Mucosa of stomach (tissue), 1 donor: ENCODE measurements at regions not wholly inside any gene's neighbourhood (a gene's known extent, or its start where the extent isn't known, plus 50 kb on each side); places are given as distances from the start of the nearest gene placed in this dataset.
"Not testable (repeated sequence)": the region's sequence is repeated elsewhere in the genome, so short reads cannot be mapped to it uniquely, and the experiment has no call there.

Experiments
- H3K27me3 ChIP-seq: one replicate; pipeline ENCODE4 v1.7.0; 2013; ENCODE audit warnings: mild to moderate bottlenecking, low read length; ENCODE audit not compliant: control insufficient read depth, insufficient read depth
- H3K36me3 ChIP-seq: one replicate; pipeline ENCODE4 v1.7.0; 2013; ENCODE audit warnings: low read length; ENCODE audit not compliant: control insufficient read depth, insufficient read depth
- H3K4me1 ChIP-seq: one replicate; pipeline ENCODE4 v1.7.0; 2013; ENCODE audit warnings: mild to moderate bottlenecking, low read length; ENCODE audit not compliant: control insufficient read depth, insufficient read depth
- H3K4me3 ChIP-seq: one replicate; pipeline ENCODE4 v1.7.0; 2013; ENCODE audit warnings: low read length
- H3K9ac ChIP-seq: one replicate; pipeline ENCODE4 v1.7.0; 2013; ENCODE audit warnings: mild to moderate bottlenecking, low read length, moderate library complexity
- H3K9me3 ChIP-seq: one replicate; pipeline ENCODE4 v1.7.0; 2013; ENCODE audit warnings: mild to moderate bottlenecking, low read length, moderate library complexity; ENCODE audit not compliant: control insufficient read depth
- donor health status: Pancreatic carcinoma.

- no peaks in the 10 kb centered on the region for H3K9me3 ChIP-seq
- H3K4me1 ChIP-seq: no peaks in the 10 kb centered on the region
- no peaks in the 10 kb centered on the region for H3K27me3 ChIP-seq
- H3K36me3 ChIP-seq: no peaks in the 10 kb centered on the region
- H3K9ac ChIP-seq: no peak overlapping the region
- H3K4me3 ChIP-seq: no peak overlapping the region
These were observed 138.4 kb upstream of the IGFBP3 start for GRCh38 chr7:46059308-46060020.

- H3K4me3 ChIP-seq: no peak overlapping the region
- H3K9ac ChIP-seq: no peak overlapping the region
- no peaks in the 10 kb centered on the region for H3K9me3 ChIP-seq
- no peaks in the 10 kb centered on the region for H3K4me1 ChIP-seq
- H3K27me3 ChIP-seq: no peaks in the 10 kb centered on the region
- H3K36me3 ChIP-seq: no peaks in the 10 kb centered on the region
These were observed 137.2 kb upstream of the IGFBP3 start for GRCh38 chr7:46058086-46058823.

- Histone ChIP-seq H3K4me1 (no peaks in the 10 kb centered on the region), H3K9me3 (no peaks in the 10 kb centered on the region), H3K4me3 (no peak overlapping the region), H3K27me3 (no peaks in the 10 kb centered on the region), H3K36me3 (no peaks in the 10 kb centered on the region), H3K9ac (no peak overlapping the region)
These were observed 133.8 kb upstream of the IGFBP3 start for GRCh38 chr7:46054915-46055314.

GRCh38 chr7:46054272-46054671, 133.2 kb upstream of the IGFBP3 start:
- H3K27me3 ChIP-seq: no peaks in the 10 kb centered on the region
- no peaks in the 10 kb centered on the region for H3K4me1 ChIP-seq
- H3K4me3 ChIP-seq: no peak overlapping the region
- H3K9me3 ChIP-seq: no peaks in the 10 kb centered on the region
- no peaks in the 10 kb centered on the region for H3K36me3 ChIP-seq
- no peak overlapping the region for H3K9ac ChIP-seq

- H3K27me3 ChIP-seq: no peaks in the 10 kb centered on the region
- no peaks in the 10 kb centered on the region for H3K36me3 ChIP-seq
- H3K9ac ChIP-seq: no peak overlapping the region
- no peak overlapping the region for H3K4me3 ChIP-seq
- H3K9me3 ChIP-seq: no peaks in the 10 kb centered on the region
- no peaks in the 10 kb centered on the region for H3K4me1 ChIP-seq
These were observed 126.5 kb upstream of the IGFBP3 start for GRCh38 chr7:46047581-46047980.

- not testable (repeated sequence) for H3K4me1 ChIP-seq, H3K9me3 ChIP-seq, H3K4me3 ChIP-seq, H3K36me3 ChIP-seq, H3K27me3 ChIP-seq, H3K9ac ChIP-seq
These were observed 122.3 kb upstream of the IGFBP3 start for GRCh38 chr7:46043338-46043737.

- not testable (repeated sequence) for H3K4me3 ChIP-seq, H3K27me3 ChIP-seq
These were observed 118.7 kb upstream of the IGFBP3 start for GRCh38 chr7:46039813-46040212.

GRCh38 chr7:46035166-46035565, 114.1 kb upstream of the IGFBP3 start:
- no peak overlapping the region for H3K4me3 ChIP-seq
- no peaks in the 10 kb centered on the region for H3K4me1 ChIP-seq
- H3K9ac ChIP-seq: no peak overlapping the region
- no peaks in the 10 kb centered on the region for H3K9me3 ChIP-seq
- no peaks in the 10 kb centered on the region for H3K27me3 ChIP-seq
- no peaks in the 10 kb centered on the region for H3K36me3 ChIP-seq

More at GRCh38 chr7:46039813-46040212, 118.7 kb upstream of the IGFBP3 start:
- not testable (repeated sequence) for H3K9me3 ChIP-seq, H3K4me1 ChIP-seq, H3K9ac ChIP-seq, H3K36me3 ChIP-seq

GRCh38 chr7:46034056-46034768, 113.1 kb upstream of the IGFBP3 start:
- Histone ChIP-seq H3K4me3 (no peak overlapping the region), H3K9me3 (no peaks in the 10 kb centered on the region), H3K9ac (no peak overlapping the region), H3K4me1 (no peaks in the 10 kb centered on the region), H3K27me3 (no peaks in the 10 kb centered on the region), H3K36me3 (no peaks in the 10 kb centered on the region)

- Histone ChIP-seq H3K4me1 (no peaks in the 10 kb centered on the region), H3K9ac (no peak overlapping the region), H3K27me3 (no peaks in the 10 kb centered on the region), H3K9me3 (no peaks in the 10 kb centered on the region), H3K36me3 (no peaks in the 10 kb centered on the region), H3K4me3 (no peak overlapping the region)
These were observed 112.5 kb upstream of the IGFBP3 start for GRCh38 chr7:46033592-46033991.

- Histone ChIP-seq H3K36me3 (no peaks in the 10 kb centered on the region), H3K4me3 (no peak overlapping the region), H3K27me3 (no peaks in the 10 kb centered on the region), H3K4me1 (no peaks in the 10 kb centered on the region), H3K9me3 (no peaks in the 10 kb centered on the region), H3K9ac (no peak overlapping the region)
These were observed 111.9 kb upstream of the IGFBP3 start for GRCh38 chr7:46032942-46033341.

- Histone ChIP-seq H3K4me3 (no peak overlapping the region), H3K9ac (no peak overlapping the region), H3K27me3 (no peaks in the 10 kb centered on the region), H3K4me1 (no peaks in the 10 kb centered on the region), H3K9me3 (no peaks in the 10 kb centered on the region), H3K36me3 (no peaks in the 10 kb centered on the region)
These were observed 111.3 kb upstream of the IGFBP3 start for GRCh38 chr7:46032353-46032752.
